DMS 273 (cell line): ENCODE measurements at regions not wholly inside any gene's neighbourhood (a gene's known extent, or its start where the extent isn't known, plus 50 kb on each side); places are given as distances from the start of the nearest gene placed in this dataset.

Source experiments
- DNase-seq: peaks from one replicate; lab custom pipeline; 2025; ENCODE audit not compliant: unreplicated experiment; lab: John Stamatoyannopoulos, UW

- peak; percentile 70 for DNase-seq
Measured at GRCh38 chr1:110765640-110766335, 91.0 kb upstream of the KCNA3 start.

- DNase-seq: no peak
Measured at GRCh38 chr1:110763149-110763548, 88.4 kb upstream of the KCNA3 start.

GRCh38 chr1:110760321-110760720 is 85.6 kb upstream of the KCNA3 start:
- DNase-seq: peak; percentile 71

GRCh38 chr1:110756506-110756905 is 81.8 kb upstream of the KCNA3 start:
- peak; percentile 98 for DNase-seq

GRCh38 chr1:110752941-110753725 is 78.4 kb upstream of the KCNA3 start:
- DNase-seq: no peak

- no peak for DNase-seq
Measured at GRCh38 chr1:110750562-110750961, 75.8 kb upstream of the KCNA3 start.

- peak; percentile 60 for DNase-seq
Measured at GRCh38 chr1:110749960-110750359, 75.2 kb upstream of the KCNA3 start.

GRCh38 chr1:110746644-110747259 is 72.0 kb upstream of the KCNA3 start:
- DNase-seq: peak; percentile 55

- DNase-seq: no peak
Measured at GRCh38 chr1:110743397-110743796, 68.7 kb upstream of the KCNA3 start.

- DNase-seq: peak; percentile 13
Measured at GRCh38 chr1:110736900-110737605, 62.3 kb upstream of the KCNA3 start.

- peak; percentile 46 for DNase-seq
Measured at GRCh38 chr1:110734133-110734680, 59.5 kb upstream of the KCNA3 start.

- no peak for DNase-seq
Measured at GRCh38 chr1:110731529-110731928, 56.8 kb upstream of the KCNA3 start.

- DNase-seq: no peak
Measured at GRCh38 chr1:110728388-110729001, 53.8 kb upstream of the KCNA3 start.

GRCh38 chr1:110727246-110727645 is 52.5 kb upstream of the KCNA3 start:
- peak; percentile 50 for DNase-seq

GRCh38 chr1:110726755-110727154 is 52.0 kb upstream of the KCNA3 start:
- no peak for DNase-seq
